Activated CD4-positive, CD25-positive, alpha-beta regulatory T cell treated with anti-CD3 and anti-CD28 coated beads, Interleukin-2, amount 50 U/mL, for 24 hours (primary cell): ENCODE measurements at regions not wholly inside any gene's neighbourhood (a gene's known extent, or its start where the extent isn't known, plus 50 kb on each side); places are given as distances from the start of the nearest gene placed in this dataset.
A peak's percentile ranks its signal among the peaks of the same experiment; 100 is the strongest.

ENCODE experiments used
- ATAC-seq, 2 donors: fragments of 150-1000 bp; cut with Tn5 transposase; one replicate each; pipeline ENCODE4 v1.10.0; 2021; ENCODE audit warnings: mild to moderate bottlenecking in 1 of 2, moderate library complexity in 1 of 2

GRCh38 chr6:22036699-22037098, 260.1 kb downstream of the PRL start:
- ATAC-seq = no peak

DNA sequence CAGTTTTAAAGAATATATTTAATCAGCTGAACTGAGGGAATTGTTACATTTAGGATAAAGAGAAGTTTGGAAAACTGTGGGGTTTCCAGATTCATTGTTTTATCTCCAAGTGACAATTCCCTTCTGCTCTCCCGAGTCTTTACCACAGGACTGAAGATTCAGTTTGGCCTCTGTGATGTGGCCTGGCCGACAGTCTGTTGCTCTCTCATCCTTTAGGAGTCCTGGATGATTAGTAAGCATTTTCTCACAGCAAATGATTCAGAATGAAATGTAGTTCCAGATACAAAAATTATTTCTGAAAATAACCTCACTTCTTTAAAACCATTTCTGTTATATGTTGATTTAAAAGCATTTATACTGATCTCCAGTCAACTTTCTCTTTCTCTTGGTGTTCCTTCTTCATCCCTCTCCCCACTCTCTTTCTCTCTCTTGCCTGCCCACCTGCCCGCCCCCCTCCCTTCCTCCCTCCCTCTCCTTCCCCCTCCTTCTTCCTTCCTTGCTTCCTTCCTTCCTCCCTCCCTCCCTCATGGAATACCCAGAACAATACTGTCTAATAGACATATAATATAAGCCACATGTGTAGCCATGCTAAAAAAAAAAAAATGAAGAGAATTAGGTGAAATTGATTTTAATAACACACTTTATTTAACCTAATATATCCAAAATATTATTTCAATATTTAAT, 254.9 kb downstream of the PRL start:
- no peak for ATAC-seq

GRCh38 chr6:22042706-22043105, 254.1 kb downstream of the PRL start:
- no peak for ATAC-seq

DNA sequence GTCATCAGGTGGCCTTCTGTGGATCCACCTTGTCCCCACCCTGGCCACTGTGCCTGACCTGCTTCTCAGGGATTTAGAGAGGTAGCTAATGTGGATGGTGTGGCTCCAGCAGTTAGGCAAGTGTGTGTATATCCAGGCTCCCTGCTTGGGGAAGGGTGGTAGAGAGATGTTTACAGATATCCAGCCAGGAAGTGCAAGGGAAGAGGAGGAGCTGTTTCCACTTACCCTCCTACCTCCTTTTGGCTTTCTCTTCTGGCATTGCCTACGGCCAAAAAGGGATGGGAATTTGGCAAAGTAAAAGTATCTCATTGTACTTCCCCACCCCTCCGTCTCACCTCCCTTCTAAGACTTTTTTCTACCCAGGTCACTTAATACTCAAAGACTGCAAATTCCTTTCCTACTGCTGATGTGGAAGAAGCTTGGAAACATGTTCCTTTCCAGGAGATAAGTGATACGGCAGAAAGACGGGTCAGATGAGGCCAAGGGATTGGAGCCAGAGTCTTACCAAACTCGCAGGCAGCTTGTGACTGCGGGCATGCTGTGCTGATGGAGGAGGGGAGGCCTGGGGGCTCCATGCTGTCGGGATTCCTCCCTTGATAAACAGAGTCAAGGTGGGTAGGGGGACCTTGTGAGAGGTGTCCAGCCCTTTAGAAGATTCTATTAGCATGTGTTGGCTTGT, 253.4 kb downstream of the PRL start:
- no peak for ATAC-seq

- no peak for ATAC-seq
These were observed 251.4 kb downstream of the PRL start for GRCh38 chr6:22045261-22045912.

DNA sequence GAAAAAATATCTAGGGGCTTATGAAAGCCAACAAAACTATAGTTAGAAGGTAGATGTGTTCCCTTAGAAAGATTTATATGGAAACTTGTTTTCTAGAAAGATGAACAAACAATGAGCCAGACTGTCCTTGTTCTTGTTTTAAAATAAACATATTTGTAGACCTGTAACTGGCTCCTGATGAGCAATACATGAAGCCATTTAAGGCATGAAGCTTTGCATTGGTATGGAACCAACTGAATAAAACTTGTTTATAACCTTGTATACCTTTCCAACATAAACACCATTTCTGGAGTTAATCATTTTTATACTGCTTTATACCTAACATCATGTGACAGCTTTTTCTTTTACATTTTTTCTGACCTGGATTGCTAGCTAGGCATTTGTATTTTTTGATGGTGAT, 247.8 kb downstream of the PRL start:
- ATAC-seq = no peak

GRCh38 chr6:22053391-22053997, 243.3 kb downstream of the PRL start:
- ATAC-seq = no peak

DNA sequence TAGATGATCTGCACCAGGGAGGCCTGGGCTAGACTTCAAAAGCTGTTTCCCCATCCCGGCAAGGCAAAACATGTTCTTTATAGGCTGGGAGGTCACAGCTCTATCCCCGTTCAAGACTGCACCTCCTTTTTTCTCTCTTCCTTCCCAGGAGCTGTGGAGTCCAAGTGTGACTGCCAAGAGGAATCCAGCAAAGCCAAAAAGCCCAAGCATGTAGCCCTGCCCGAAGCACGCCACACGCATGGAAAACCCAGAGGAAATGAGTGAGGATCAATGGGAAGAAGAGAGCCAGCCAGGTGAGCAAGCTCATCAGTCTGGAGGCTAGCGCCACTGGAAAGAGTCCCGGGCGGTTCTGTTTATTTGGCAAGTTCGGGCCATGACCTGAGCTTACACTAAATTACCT, 240.4 kb downstream of the PRL start:
- no peak for ATAC-seq

- no peak for ATAC-seq
These were observed 238.9 kb downstream of the PRL start for GRCh38 chr6:22057962-22058361.

GRCh38 chr6:22059126-22059525, 237.7 kb downstream of the PRL start:
- no peak for ATAC-seq

DNA sequence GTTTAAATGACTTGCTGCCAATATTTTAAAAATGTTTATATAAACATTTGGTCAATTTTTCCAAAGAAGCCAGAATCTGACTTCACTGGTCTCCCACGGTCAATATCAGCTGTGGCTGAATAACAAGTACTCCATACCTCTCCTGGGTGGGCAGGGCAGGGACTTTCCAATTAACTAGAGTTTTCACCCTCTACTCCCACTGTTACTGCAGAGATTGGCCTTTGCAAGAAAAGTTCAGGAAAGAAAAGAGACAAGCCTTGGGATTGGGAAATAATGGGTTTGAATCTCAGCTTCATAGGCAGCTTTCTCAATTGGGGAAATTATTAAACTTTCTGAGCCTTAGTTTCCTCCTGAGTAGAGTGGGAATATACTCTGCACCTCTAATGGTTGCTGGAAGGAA, 236.9 kb downstream of the PRL start:
- no peak for ATAC-seq

- ATAC-seq = peak; percentile 76 to 77
These were observed 233.9 kb downstream of the PRL start for GRCh38 chr6:22062807-22063408.

DNA sequence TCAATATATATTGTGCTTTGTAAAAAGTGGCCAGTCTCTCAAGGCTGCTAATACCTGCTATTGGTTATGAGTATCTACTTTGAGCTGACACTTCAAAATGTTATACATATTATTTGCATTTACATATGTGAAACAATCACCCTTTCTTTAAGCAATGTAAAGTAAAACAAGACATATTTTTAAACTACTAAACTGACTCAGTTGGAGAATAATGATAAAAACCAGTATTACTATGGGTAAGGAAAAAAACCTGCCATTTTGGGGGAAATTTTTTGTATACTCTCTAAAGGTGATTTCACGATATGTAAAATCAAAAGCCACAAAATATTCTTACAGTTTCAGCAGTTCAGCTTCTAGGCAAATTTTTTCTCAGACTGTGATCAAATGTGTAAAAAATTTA, 232.3 kb downstream of the PRL start:
- ATAC-seq = no peak

DNA sequence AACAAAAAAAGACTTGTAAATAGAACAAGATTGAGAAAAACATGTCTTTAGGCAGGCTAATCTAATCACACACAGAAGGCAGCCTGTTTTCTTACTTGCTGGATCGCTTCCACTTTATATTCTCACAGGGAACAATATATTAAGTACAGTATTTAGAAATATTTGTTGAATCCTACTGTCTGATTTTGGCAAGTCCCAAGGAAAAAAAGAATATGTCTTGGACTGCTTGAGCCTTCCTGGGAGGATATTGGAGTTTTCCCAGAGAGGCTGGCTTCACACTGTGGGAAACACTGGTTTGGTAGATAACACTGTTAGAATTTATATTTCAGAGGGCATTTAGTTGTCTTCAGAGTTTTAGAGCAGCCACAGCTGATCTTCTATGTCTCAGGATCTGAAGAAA, 229.7 kb downstream of the PRL start:
- ATAC-seq = no peak

DNA sequence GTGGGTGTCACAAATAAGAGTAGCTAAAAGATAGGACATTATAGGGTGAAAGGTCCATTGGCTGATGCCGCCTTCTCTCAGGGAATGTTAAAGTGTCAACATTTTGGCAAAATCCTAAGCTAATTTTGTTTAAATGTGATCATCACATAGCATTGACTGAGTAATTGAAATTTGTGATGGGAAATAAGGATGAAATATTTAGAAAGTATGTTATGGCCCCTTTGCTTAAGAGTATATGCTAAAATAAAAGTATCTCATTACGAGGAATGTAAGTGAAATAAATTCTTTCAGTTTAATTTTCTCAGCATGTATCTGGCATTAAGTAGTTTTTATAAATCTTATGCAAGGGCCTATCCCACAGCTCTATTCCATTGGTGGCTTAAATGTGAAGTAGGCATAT, 229.2 kb downstream of the PRL start:
- ATAC-seq = no peak

GRCh38 chr6:22068561-22069305, 228.1 kb downstream of the PRL start:
- ATAC-seq = peak; percentile 59 to 60

DNA sequence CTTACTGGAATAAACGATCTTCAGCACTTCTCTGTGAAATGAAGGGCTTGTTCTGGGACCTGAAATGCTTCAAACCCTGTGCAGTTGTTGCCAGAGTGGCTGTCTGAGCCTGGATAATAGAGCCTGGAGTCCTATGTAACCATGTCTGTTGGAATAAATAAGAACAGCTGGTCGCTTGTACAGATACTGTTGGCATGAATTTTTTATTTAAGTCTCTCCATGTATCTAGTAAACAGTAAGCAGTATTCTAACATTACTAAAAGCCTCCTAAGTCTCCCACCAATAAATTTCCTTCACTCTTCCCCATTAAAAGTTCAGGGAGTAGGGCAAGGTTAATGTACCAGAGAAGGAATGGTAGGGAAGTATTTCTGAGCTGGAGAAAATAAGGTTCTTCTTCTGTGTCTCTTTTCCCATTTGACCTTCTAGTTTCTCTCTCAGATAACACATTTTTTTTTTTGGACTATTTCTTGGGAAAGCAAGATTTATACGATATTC, 227.5 kb downstream of the PRL start:
- ATAC-seq = no peak

GRCh38 chr6:22071270-22072041, 225.4 kb downstream of the PRL start:
- no peak for ATAC-seq

DNA sequence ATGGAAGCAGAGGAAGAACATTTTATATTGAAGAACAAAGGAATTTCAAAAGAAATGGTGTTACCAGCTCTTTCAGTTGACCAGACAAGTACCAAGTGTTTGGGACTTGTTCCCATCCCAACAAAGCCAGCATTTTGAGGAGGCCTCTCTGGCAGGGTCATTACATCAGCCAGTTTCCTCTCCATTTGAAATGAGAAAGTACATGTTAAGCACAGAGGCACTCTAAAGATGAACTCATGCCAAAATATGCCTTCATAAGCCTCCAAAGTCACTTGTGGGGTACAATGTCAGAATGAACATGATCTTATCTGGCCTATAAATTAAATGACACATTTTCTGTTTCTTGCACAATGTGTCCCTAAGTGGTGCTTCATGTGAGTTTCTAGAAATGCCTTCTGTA, 223.9 kb downstream of the PRL start:
- no peak for ATAC-seq

DNA sequence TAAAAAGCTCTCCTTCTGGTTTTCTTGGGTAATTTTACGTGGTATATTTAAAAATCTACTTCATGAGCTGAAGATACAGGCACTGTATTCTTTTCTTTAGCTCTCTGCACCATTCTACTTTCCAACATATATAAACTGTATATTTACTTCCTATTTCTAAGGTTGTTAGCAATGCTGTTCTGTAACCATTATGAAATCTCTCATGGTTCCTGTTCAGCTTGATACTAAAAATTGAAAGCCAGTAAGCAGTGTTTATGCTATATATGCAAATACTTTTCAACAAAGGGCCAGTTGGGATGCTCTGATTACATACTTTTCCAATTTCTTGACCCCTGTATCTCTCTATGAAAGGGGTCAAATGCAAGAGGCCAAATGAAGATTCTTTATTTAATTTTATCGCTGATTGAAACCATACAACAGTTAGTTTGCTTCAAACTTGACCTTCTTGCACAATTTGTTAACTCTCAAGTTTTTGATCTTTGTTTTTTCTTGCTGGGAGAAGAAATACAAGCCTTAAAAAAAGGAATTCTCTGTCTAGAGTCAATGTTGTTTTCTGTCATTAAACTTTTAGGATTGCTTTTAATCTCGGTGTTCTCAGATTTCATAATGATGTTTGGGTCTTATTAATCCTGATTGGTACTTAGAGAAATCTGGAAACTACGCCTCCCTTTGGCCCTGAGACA, 223.2 kb downstream of the PRL start:
- no peak for ATAC-seq

DNA sequence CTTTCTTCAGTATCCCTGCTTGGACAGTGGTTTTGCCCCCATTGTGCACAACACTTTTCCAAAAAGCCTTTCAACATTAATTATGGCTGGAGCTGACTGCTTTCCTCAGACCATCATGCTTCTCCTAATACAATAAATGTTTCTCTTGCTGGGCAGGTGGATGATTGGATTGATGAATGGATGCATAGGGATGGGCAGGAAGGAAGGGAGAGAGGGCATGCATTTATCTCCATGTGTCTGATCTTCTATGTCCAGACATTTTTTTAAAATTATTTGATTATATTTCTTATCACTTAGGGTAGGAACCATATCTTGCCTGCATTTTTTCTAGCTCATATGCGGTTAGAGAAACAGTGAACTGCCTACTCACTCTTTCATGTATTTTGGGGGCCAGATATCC, 218.5 kb downstream of the PRL start:
- ATAC-seq = no peak
